Activated B cell treated with CpG ODN at 0.5 μM for 24 hours (primary cell): ENCODE measurements at regions not wholly inside any gene's neighbourhood (a gene's known extent, or its start where the extent isn't known, plus 50 kb on each side); places are given as distances from the start of the nearest gene placed in this dataset.

ENCODE experiments used
- ATAC-seq: fragments of 200-7000 bp; cut with Tn5 transposase; one replicate; pipeline ENCODE4 v1.10.0; 2021; ENCODE audit warnings: low read depth, mild to moderate bottlenecking, moderate library complexity
- CTCF ChIA-PET: fragments of 350-600 bp; sonication (Branson Sonifier 250); formaldehyde crosslinking; loops from one replicate; lab custom pipeline; 2021; ENCODE audit warnings: antibody characterized with exemption; lab: Charles Lee
- POLR2A ChIA-PET: fragments of 350-600 bp; sonication (Branson Sonifier 250); formaldehyde crosslinking; loops from one replicate; lab custom pipeline; 2021; ENCODE audit warnings: antibody characterized with exemption; lab: Charles Lee
- DNase-seq: peaks from one replicate; pipeline ENCODE4 v3.0.0; 2022
- H3K27ac Mint-ChIP-seq: one replicate; pipeline ENCODE4 v1.8.0; 2020; ENCODE audit warnings: mixed read lengths
- H3K27me3 Mint-ChIP-seq: one replicate; pipeline ENCODE4 v1.8.0; 2021; ENCODE audit warnings: mixed read lengths
- H3K36me3 Mint-ChIP-seq: one replicate; pipeline ENCODE4 v1.8.0; 2021; ENCODE audit warnings: low read depth, mixed read lengths
- H3K4me1 Mint-ChIP-seq: one replicate; pipeline ENCODE4 v1.8.0; 2021; ENCODE audit warnings: mixed read lengths
- H3K4me3 Mint-ChIP-seq: one replicate; pipeline ENCODE4 v1.8.0; 2020; ENCODE audit warnings: mild to moderate bottlenecking, mixed read lengths
- H3K9me3 Mint-ChIP-seq: one replicate; pipeline ENCODE4 v1.8.0; 2020; ENCODE audit warnings: mixed read lengths
- CTCF ChIP-seq: fragments of 200-600 bp; IDR thresholded peaks from one replicate; pipeline ENCODE4 v1.8.0; 2022; ENCODE audit warnings: antibody characterized with exemption, mild to moderate bottlenecking
- intact Hi-C: fragments of 100-400 bp; cut with micrococcal nuclease; formaldehyde crosslinking; loops from one replicate; pipeline ENCODE4 v1.15.1; 2024

DNA sequence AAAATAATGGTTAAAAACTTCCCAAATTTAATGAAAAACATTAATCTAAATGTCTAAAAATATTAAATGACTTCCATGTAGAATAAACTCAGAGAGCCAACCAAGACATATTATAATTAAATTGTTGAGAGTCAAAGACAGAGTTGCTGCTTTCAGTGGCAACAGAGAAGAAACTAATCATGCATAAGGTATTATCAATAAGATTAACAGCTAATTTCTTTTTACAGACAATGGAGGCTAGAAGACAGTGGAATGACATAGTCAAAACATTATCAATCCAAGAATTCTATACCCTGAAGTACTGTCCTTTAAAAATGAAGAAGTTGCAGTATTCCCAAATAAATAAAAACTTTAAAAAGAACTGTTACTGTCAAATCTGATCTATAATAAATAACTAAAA is 268.7 kb downstream of the IRX2 start:
- Mint-ChIP-seq H3K36me3 (no peaks in the 10 kb centered on the region), H3K4me1 (no peaks in the 10 kb centered on the region), H3K9me3 (peaks cover 17% of the 10 kb centered on the region), H3K27ac (no peak overlapping the region), H3K27me3 (no peaks in the 10 kb centered on the region), H3K4me3 (no peak overlapping the region)
- no peak for ATAC-seq
- DNase-seq, result no peak
- intact Hi-C loops, result no loop called here
- ChIA-PET CTCF (no interaction called here), POLR2A (no interaction called here)
- TF ChIP-seq CTCF, result no peak

DNA sequence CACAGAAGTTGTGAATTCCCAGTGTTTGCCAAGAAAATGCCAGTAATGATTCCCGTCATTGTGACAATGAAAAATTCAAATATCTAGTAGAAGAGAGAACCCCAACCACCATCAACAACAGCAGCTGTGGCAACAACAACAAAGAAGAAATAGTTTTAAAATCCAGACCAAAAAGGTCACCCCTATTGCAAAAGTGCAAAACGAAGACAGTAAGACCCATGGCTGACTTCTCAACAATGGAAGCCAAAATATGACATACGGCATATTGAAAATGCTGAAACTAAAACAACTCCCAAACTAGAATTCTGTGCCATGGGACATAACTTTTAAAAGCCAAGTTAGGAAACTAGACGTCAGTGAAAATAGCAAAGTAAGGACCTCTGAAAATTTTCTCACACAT is 270.6 kb downstream of the IRX2 start:
- intact Hi-C loops, result no loop called here
- Mint-ChIP-seq H3K27ac (no peak overlapping the region), H3K4me1 (no peaks in the 10 kb centered on the region), H3K36me3 (no peaks in the 10 kb centered on the region), H3K27me3 (no peaks in the 10 kb centered on the region), H3K4me3 (no peak overlapping the region), H3K9me3 (peaks cover 16% of the 10 kb centered on the region)
- ATAC-seq, result no peak
- CTCF ChIA-PET, result no interaction called here
- DNase-seq, result no peak
- no peak for TF ChIP-seq CTCF
- POLR2A ChIA-PET, result no interaction called here

DNA sequence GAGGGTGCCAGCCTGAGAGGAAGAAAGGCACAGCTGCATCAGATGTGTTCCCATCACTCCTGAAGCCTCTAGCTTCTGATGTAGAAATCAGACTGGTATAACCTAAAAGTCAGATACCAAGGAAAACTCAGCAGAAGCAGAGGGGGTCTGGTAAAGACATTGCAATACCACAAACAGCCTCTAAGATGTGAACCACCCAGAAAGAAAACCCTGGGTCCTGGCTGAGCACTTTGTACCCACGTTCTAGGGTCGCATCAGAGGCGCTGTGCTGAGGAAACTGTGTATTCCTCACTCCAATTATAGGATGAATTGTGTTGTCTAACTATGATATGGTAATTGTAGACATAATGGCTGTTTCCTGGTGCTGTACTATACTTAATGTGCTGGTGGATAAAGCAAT is 275.6 kb downstream of the IRX2 start:
- CTCF ChIA-PET, result no interaction called here
- intact Hi-C loops, result no loop called here
- H3K27ac Mint-ChIP-seq, result no peak overlapping the region
- peaks cover 7% of the 10 kb centered on the region for H3K9me3 Mint-ChIP-seq
- H3K27me3 Mint-ChIP-seq, result no peaks in the 10 kb centered on the region
- POLR2A ChIA-PET, result no interaction called here
- DNase-seq (no peak), ATAC-seq (no peak)
- TF ChIP-seq CTCF, result no peak
- no peaks in the 10 kb centered on the region for H3K36me3 Mint-ChIP-seq
- H3K4me1 Mint-ChIP-seq, result no peaks in the 10 kb centered on the region
- H3K4me3 Mint-ChIP-seq, result no peak overlapping the region

- H3K4me3 Mint-ChIP-seq, result no peak overlapping the region
- ChIA-PET CTCF (no interaction called here), POLR2A (no interaction called here)
- no peaks in the 10 kb centered on the region for H3K36me3 Mint-ChIP-seq
- H3K27ac Mint-ChIP-seq, result no peak overlapping the region
- ATAC-seq (no peak), DNase-seq (no peak)
- intact Hi-C loops, result no loop called here
- no peaks in the 10 kb centered on the region for H3K4me1 Mint-ChIP-seq
- peaks cover 4% of the 10 kb centered on the region for H3K9me3 Mint-ChIP-seq
- no peak for TF ChIP-seq CTCF
- H3K27me3 Mint-ChIP-seq, result no peaks in the 10 kb centered on the region
Measured at GRCh38 chr5:2472670-2473069, 278.8 kb downstream of the IRX2 start.

- Mint-ChIP-seq H3K4me1 (no peaks in the 10 kb centered on the region), H3K27ac (no peak overlapping the region), H3K36me3 (no peaks in the 10 kb centered on the region), H3K4me3 (no peak overlapping the region), H3K9me3 (peaks cover 4% of the 10 kb centered on the region), H3K27me3 (no peaks in the 10 kb centered on the region)
- intact Hi-C loops, result no loop called here
- POLR2A ChIA-PET, result no interaction called here
- no peak for DNase-seq
- ATAC-seq, result no peak
- no peak for TF ChIP-seq CTCF
- CTCF ChIA-PET, result no interaction called here
Measured at GRCh38 chr5:2471152-2471879, 280.2 kb downstream of the IRX2 start.
